ENCODE measurements at regions not wholly inside any gene's neighbourhood (a gene's known extent, or its start where the extent isn't known, plus 50 kb on each side); places are given as distances from the start of the nearest gene placed in this dataset.

GRCh38 chr7:131066635-131067034, 261.0 kb upstream of the MKLN1 start:
- Histone ChIP-seq H3K9me1 (replicated peaks; ENCODE audit: control insufficient read depth, extremely low read depth, insufficient read depth, low read length) (no peaks in the 10 kb centered on the region), H3K4me3 (replicated peaks in 1 of 3; ENCODE audit: insufficient read depth in 1 of 3, low read depth in 1 of 3, low read length in 3 of 3) (no peak overlapping the region), H2AFZ (ENCODE audit: low read depth, low read length) (no peak overlapping the region), H3K79me2 (ENCODE audit: control insufficient read depth, insufficient read depth, low read length) (no peaks in the 10 kb centered on the region), H3K27me3 (ENCODE audit: control insufficient read depth in 2 of 2, insufficient read depth in 2 of 2, low read length in 2 of 2) (no peaks in the 10 kb centered on the region), H3K27ac (ENCODE audit: insufficient read depth, low read depth, low read length) (no peak overlapping the region), H3K36me3 (ENCODE audit: control insufficient read depth in 2 of 2, extremely low read depth in 1 of 2, insufficient read depth in 2 of 2, low read length in 2 of 2) (no peaks in the 10 kb centered on the region), H3K4me1 (ENCODE audit: control insufficient read depth, extremely low read depth, insufficient read depth, low read length) (peaks cover 7% of the 10 kb centered on the region), H3K9me3 (replicated peaks; ENCODE audit: control insufficient read depth, insufficient read depth, low read length) (no peaks in the 10 kb centered on the region), H3K4me2 (ENCODE audit: insufficient read depth, low read length) (no peak overlapping the region), H3K9ac (replicated peaks; ENCODE audit: extremely low read depth, insufficient read depth, low read length) (no peak overlapping the region), H4K20me1 (replicated peaks; ENCODE audit: control insufficient read depth, extremely low read depth, insufficient read depth, low read length) (no peaks in the 10 kb centered on the region)
- no peak for DNase-seq (ENCODE audit: low read depth, low spot score)
- intact Hi-C loops (cut with micrococcal nuclease) (no loop called here), dilution Hi-C loops (cut with MboI; ENCODE audit: extremely low pct_ligation_motif_present, low sequenced_read_pairs) (no loop called here)
- FAIRE-seq = no peak
- POLR2A ChIA-PET = interaction anchor here (0.8 kb wide), 1 partner anchor 36 kb away, joined by 6 read pairs; no protein-coding TSS in a partner anchor
- CTCF ChIA-PET = interaction anchor here (0.9 kb wide), 1 partner anchor 169 kb away, joined by 4 read pairs; no protein-coding TSS in a partner anchor
- BruUV-seq (replicated peaks) = no TSS peak
- TF ChIP-seq JUN (IDR thresholded peaks at IDR 0.05; ENCODE audit: borderline replicate concordance, insufficient read depth, insufficient read length, low read depth) = no peak
- TF ChIP-seq EZH2 (IDR thresholded peaks at IDR 0.05; ENCODE audit: borderline replicate concordance, low read depth, low read length, severe bottlenecking) = no peak
- TF ChIP-seq MYC (IDR thresholded peaks at IDR 0.05; ENCODE audit: low read depth, low read length) = no peak
- no peak for TF ChIP-seq POLR2AphosphoS5 (IDR thresholded peaks at IDR 0.05; ENCODE audit: insufficient read depth, low read depth, low read length)
- no peak for TF ChIP-seq POLR2A (IDR thresholded peaks at IDR 0.05; ENCODE audit: low read depth, low read length)
- TF ChIP-seq MAX (IDR thresholded peaks at IDR 0.05; ENCODE audit: insufficient read depth, insufficient read length) = no peak
- no peak for TF ChIP-seq CTCF (IDR thresholded peaks at IDR 0.05; ENCODE audit: extremely low read depth in 1 of 2, insufficient read depth in 1 of 2, low read depth in 1 of 2, low read length in 2 of 2)
- TF ChIP-seq FOS (IDR thresholded peaks at IDR 0.05; ENCODE audit: borderline replicate concordance, insufficient read depth, low read length) = no peak
- no peak for TF ChIP-seq GATA2 (IDR thresholded peaks at IDR 0.05; ENCODE audit: insufficient read depth, insufficient read length, low read depth, low read length)
